Body of pancreas (tissue), 4 donors: ENCODE measurements at regions not wholly inside any gene's neighbourhood (a gene's known extent, or its start where the extent isn't known, plus 50 kb on each side); places are given as distances from the start of the nearest gene placed in this dataset.

ENCODE experiments used
- ATAC-seq: fragments of 150-250 bp; one replicate; pipeline ENCODE4 v1.9.1; 2016
- DNase-seq, 4 donors: peaks; one replicate each; pipeline ENCODE4 v3.0.0-alpha.2; 2019
- H3K27ac ChIP-seq, 4 donors: fragments of 200-600 bp; sonication (generic); 1 replicate in 3 of 4; 2 replicates in 1 of 4; pipeline versions ENCODE4 v1.5.1 to v1.6.1; 2016 to 2019; ENCODE audit warnings: mild to moderate bottlenecking in 1 of 4, mixed read lengths in 1 of 4, moderate library complexity in 1 of 4
- H3K27me3 ChIP-seq, 2 donors: fragments of 200-600 bp; sonication (generic); one replicate each; pipeline ENCODE4 v1.6.0; 2016; ENCODE audit warnings: mild to moderate bottlenecking in 1 of 2
- H3K36me3 ChIP-seq, 2 donors: fragments of 200-600 bp; sonication (generic); replicated peaks in 1 of 2; 2 replicates each; pipeline ENCODE4 v1.5.1; 2016; ENCODE audit warnings: low read depth in 2 of 2; ENCODE audit not compliant: insufficient read depth in 1 of 2
- H3K4me1 ChIP-seq: fragments of 200-600 bp; sonication (generic); one replicate; pipeline ENCODE4 v1.6.0; 2016
- H3K4me3 ChIP-seq, 2 donors: fragments of 200-600 bp; sonication (generic); 1 replicate in 1 of 2; 2 replicates in 1 of 2; pipeline ENCODE4 v1.5.1; 2016 to 2019
- H3K9me3 ChIP-seq, 3 donors: fragments of 200-600 bp; sonication (generic); 1 replicate in 2 of 3; 2 replicates in 1 of 3; pipeline ENCODE4 v1.5.1; 2016
- CTCF ChIP-seq, 7 experiments: fragments of 450-650 bp in 4 of 7; fragments of 200-600 bp in 3 of 7; sonication (generic) in 3 of 7; IDR thresholded peaks; one replicate each; pipeline ENCODE4 v1.5.1; 2016 to 2019; ENCODE audit warnings: antibody characterized with exemption in 7 of 7
- POLR2A ChIP-seq, 3 donors: fragments of 450-650 bp; IDR thresholded peaks; one replicate each; pipeline ENCODE4 v1.6.1; 2016; ENCODE audit warnings: antibody characterized with exemption in 3 of 3, mild to moderate bottlenecking in 2 of 3
- WGBS, 2 donors: methylation state at CpG; one replicate each; pipeline ENCODE4 v1.1.5; 2017; 5-methylcytosine and 5-hydroxymethylcytosine counted together
- intact Hi-C: fragments of 100-400 bp; cut with DNase I; formaldehyde crosslinking; loops from one replicate; pipeline ENCODE4 v1.15.1; 2023

- intact Hi-C loops: no loop called here
- TF ChIP-seq CTCF (IDR thresholded peaks at IDR 0.05): no peak
- TF ChIP-seq POLR2A (IDR thresholded peaks at IDR 0.05): no peak
- no peaks in the 10 kb centered on the region for H3K27me3 ChIP-seq
- ATAC-seq (no peak), DNase-seq (peak in 1 of 4 donors; percentile 22)
- peaks cover 53% of the 10 kb centered on the region for H3K4me1 ChIP-seq
- peak overlapping the region; percentile 5 to 93 (median 57) for H3K27ac ChIP-seq
- WGBS, 2 donors: 78% methylated on average over 3 of the region's 3 CpGs; no CpG with 5 or more reads in 1 of the 2 donors
- no peaks in the 10 kb centered on the region for H3K36me3 ChIP-seq
- H3K9me3 ChIP-seq: peaks cover 0 to 4% (median 0%) of the 10 kb centered on the region in 3 donors
- no peak overlapping the region for H3K4me3 ChIP-seq
Observed at GRCh38 chr15:39275066-39275465, 305.8 kb upstream of the THBS1 start.

- Histone ChIP-seq H3K27me3 (no peaks in the 10 kb centered on the region), H3K4me1 (peaks cover 21% of the 10 kb centered on the region), H3K9me3 (peaks cover 0 to 4% (median 0%) of the 10 kb centered on the region in 3 donors), H3K36me3 (no peaks in the 10 kb centered on the region), H3K27ac (no peak overlapping the region), H3K4me3 (no peak overlapping the region)
- ATAC-seq (no peak), DNase-seq (no peak)
- WGBS, 2 donors: 91 to 93% methylated on average over 3 of the region's 3 CpGs
- TF ChIP-seq POLR2A (IDR thresholded peaks at IDR 0.05) (no peak), CTCF (IDR thresholded peaks at IDR 0.05) (no peak)
- intact Hi-C loops: no loop called here
Observed at GRCh38 chr15:39279311-39279710, 301.6 kb upstream of the THBS1 start.

- no peak overlapping the region for H3K27ac ChIP-seq
- WGBS, 2 donors: 42 to 56% methylated on average over 1 of the region's 1 CpG
- no peaks in the 10 kb centered on the region for H3K36me3 ChIP-seq
- TF ChIP-seq POLR2A (IDR thresholded peaks at IDR 0.05) (no peak), CTCF (IDR thresholded peaks at IDR 0.05) (no peak)
- no peak for DNase-seq
- peaks cover 0 to 4% (median 0%) of the 10 kb centered on the region in 3 donors for H3K9me3 ChIP-seq
- H3K27me3 ChIP-seq: no peaks in the 10 kb centered on the region
- H3K4me1 ChIP-seq: peaks cover 10% of the 10 kb centered on the region
- no peak for ATAC-seq
- intact Hi-C loops: no loop called here
- H3K4me3 ChIP-seq: no peak overlapping the region
Observed at GRCh38 chr15:39281094-39281493, 299.8 kb upstream of the THBS1 start.

- intact Hi-C loops: no loop called here
- no peaks in the 10 kb centered on the region for H3K36me3 ChIP-seq
- WGBS, 2 donors: 70% methylated on average over 4 of the region's 4 CpGs; no CpG with 5 or more reads in 1 of the 2 donors
- H3K4me1 ChIP-seq: peaks cover 10% of the 10 kb centered on the region
- TF ChIP-seq CTCF (IDR thresholded peaks at IDR 0.05) (no peak), POLR2A (IDR thresholded peaks at IDR 0.05) (no peak)
- no peak for ATAC-seq
- no peaks in the 10 kb centered on the region for H3K27me3 ChIP-seq
- H3K9me3 ChIP-seq: peaks cover 0 to 4% (median 0%) of the 10 kb centered on the region in 3 donors
- no peak overlapping the region for H3K4me3 ChIP-seq
- no peak for DNase-seq
- no peak overlapping the region for H3K27ac ChIP-seq
Observed at GRCh38 chr15:39282663-39283208, 298.1 kb upstream of the THBS1 start.

GRCh38 chr15:39283531-39283930 lies 297.3 kb upstream of the THBS1 start:
- peaks cover 0 to 4% (median 0%) of the 10 kb centered on the region in 3 donors for H3K9me3 ChIP-seq
- no peaks in the 10 kb centered on the region for H3K27me3 ChIP-seq
- no peak for TF ChIP-seq POLR2A (IDR thresholded peaks at IDR 0.05)
- no peak for TF ChIP-seq CTCF (IDR thresholded peaks at IDR 0.05)
- intact Hi-C loops: no loop called here
- no peak for ATAC-seq
- no peak overlapping the region for H3K4me3 ChIP-seq
- no peak overlapping the region for H3K27ac ChIP-seq
- H3K36me3 ChIP-seq: no peaks in the 10 kb centered on the region
- no peak for DNase-seq
- H3K4me1 ChIP-seq: peaks cover 10% of the 10 kb centered on the region
